Head of caudate nucleus (tissue), 42 donors: ENCODE measurements at regions not wholly inside any gene's neighbourhood (a gene's known extent, or its start where the extent isn't known, plus 50 kb on each side); places are given as distances from the start of the nearest gene placed in this dataset.

Source experiments
- DNase-seq, 42 donors: peaks; one replicate each; pipeline versions ENCODE4 v3.0.0 to v3.0.0-alpha.2; 2020 to 2021; ENCODE audit warnings: mixed read lengths in 7 of 42
- intact Hi-C: fragments of 100-400 bp; cut with DNase I; formaldehyde crosslinking; loops from one replicate; pipeline ENCODE4 v1.15.0; 2022

- DNase-seq: no peak
- intact Hi-C loops: no loop called here
Observed at GRCh38 chr1:162927421-162927820, 66.4 kb upstream of the CCDC190 start.

- intact Hi-C loops: no loop called here
- no peak for DNase-seq
Observed at GRCh38 chr1:162926906-162927305, 65.9 kb upstream of the CCDC190 start.

GRCh38 chr1:162924179-162924578, 63.2 kb upstream of the CCDC190 start:
- no peak for DNase-seq
- intact Hi-C loops: no loop called here

GRCh38 chr1:162922201-162922600, 61.2 kb upstream of the CCDC190 start:
- intact Hi-C loops: no loop called here

GRCh38 chr1:162921311-162921710, 60.3 kb upstream of the CCDC190 start:
- intact Hi-C loops: no loop called here
- DNase-seq: no peak

More at GRCh38 chr1:162922201-162922600, 61.2 kb upstream of the CCDC190 start:
- no peak for DNase-seq

GRCh38 chr1:162919034-162919433, 58.1 kb upstream of the CCDC190 start:
- intact Hi-C loops: no loop called here
- peak in 1 of 42 donors; percentile 36 for DNase-seq

- intact Hi-C loops: no loop called here
- DNase-seq: no peak
Observed at GRCh38 chr1:162918151-162918754, 57.3 kb upstream of the CCDC190 start.

GRCh38 chr1:162916821-162917613, 56.0 kb upstream of the CCDC190 start:
- peak in 2 of 42 donors; percentile 11 to 12 for DNase-seq
- intact Hi-C loops: no loop called here

- intact Hi-C loops: no loop called here
- no peak for DNase-seq
Observed at GRCh38 chr1:162916407-162916806, 55.4 kb upstream of the CCDC190 start.

GRCh38 chr1:162914601-162915000, 53.6 kb upstream of the CCDC190 start:
- intact Hi-C loops: no loop called here
- no peak for DNase-seq

GRCh38 chr1:162913345-162913744, 52.4 kb upstream of the CCDC190 start:
- DNase-seq: no peak
- intact Hi-C loops: no loop called here

- no peak for DNase-seq
- intact Hi-C loops: no loop called here
Observed at GRCh38 chr1:162912061-162912667, 51.2 kb upstream of the CCDC190 start.
